GM19023 (cell line): ENCODE measurements at regions not wholly inside any gene's neighbourhood (a gene's known extent, or its start where the extent isn't known, plus 50 kb on each side); places are given as distances from the start of the nearest gene placed in this dataset.

Experiments used
- ATAC-seq: cut with Tn5 transposase; IDR thresholded peaks from one replicate; pipeline ENCODE4 v1.9.1; 2021; ENCODE audit warnings: mild to moderate bottlenecking, moderate library complexity; ENCODE audit not compliant: unreplicated experiment

DNA sequence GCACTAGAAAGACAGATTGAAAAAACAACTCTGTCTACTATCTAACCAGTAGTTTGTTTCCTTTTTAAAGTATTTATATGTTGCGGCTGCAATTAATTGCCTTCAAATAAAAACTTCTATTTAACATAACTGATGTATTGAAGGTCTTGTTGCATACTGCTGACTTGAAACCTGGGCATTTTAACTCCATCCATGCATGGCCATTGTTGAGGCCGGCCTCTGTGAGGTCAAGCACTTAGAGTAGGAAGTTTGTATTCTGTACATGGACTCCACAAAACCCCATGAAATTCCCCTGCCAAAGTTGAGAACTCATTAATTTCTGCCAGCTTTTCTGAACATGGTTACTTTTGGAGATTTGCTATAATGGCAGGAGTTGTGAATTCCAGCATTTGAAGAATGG, 150.6 kb downstream of the GAS1 start:
- no peak for ATAC-seq

DNA sequence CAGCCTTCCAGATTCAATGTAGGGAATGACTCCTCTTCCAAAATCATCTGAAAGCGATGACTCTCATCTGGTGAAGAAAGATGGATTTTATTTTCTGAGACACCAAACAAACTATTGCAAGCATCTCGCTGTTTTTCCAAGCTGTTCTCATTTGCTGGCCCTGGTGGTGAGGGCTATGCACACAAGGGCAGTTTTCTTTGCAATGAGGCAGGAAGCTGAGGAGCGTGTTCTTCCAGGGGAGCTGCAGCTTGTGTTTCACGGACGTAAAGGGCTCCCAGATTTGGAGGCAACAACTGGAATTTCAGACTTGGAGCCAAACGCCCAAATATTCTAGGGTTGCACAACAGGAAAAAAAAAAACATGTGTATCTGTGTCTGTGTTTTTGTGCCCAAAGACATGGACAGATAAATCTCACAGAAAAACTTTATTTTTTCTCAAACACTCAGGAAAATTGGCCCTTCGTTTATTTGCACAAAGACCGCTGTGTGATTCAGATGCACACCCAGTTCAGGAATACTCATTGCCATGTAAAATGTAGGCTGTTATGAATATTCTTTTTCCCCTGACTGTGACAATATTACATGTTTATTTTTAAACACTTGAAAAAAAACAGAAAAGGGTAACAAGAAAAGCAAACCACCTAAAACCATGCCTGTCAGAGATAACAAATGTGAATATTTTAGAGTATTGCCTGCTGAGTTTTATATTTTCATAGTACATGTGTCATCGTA, 151.3 kb downstream of the GAS1 start:
- no peak for ATAC-seq

DNA sequence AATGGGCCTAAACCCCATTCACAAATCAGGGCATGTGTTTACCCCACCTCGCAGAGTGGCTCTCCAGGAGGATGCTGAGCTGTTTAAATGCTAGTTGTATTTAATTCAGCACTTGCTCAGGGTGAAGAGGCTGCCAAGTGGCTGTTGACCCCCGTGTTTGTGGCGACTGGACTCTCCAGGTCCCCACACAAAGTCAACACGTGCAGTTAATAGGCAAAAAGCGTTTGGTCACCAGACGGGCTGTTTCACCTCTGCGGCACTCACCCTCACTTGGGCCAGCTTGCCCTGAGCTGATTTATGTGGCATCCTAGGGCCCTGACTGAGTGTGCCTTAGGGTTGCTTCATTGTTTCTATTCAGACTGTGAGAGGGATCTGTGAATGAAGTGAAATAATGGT, 152.3 kb downstream of the GAS1 start:
- no peak for ATAC-seq

DNA sequence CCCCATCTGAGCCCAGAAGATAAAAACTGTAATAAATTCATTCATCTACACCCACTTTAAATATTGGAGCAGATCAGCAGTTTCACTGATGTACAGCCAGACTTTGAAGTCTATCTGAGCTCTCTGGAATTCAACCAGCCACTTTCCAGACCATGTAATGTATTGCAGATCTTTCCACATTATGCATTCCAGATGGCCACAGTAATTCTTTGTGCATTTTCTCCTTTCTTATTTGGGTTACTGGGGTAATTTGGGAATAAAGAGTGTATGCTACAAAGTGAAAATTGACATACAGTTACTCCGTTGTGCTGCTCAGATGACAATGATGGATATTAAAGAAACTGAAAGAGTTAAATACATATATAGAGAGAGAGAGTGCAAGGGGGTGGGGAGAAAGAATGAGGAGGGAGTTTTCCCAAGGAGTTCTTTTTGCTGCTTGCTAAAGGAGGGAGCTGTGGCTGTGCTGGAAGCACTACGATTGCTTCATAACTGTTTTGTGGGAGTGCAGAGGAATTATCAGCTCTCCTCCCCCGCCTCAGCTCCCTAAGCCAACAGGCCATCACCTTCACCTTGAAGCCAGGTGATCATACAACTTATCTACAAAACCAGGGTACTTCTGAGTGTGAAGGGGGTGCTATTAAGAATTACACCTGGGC, 152.8 kb downstream of the GAS1 start:
- ATAC-seq, result no peak

DNA sequence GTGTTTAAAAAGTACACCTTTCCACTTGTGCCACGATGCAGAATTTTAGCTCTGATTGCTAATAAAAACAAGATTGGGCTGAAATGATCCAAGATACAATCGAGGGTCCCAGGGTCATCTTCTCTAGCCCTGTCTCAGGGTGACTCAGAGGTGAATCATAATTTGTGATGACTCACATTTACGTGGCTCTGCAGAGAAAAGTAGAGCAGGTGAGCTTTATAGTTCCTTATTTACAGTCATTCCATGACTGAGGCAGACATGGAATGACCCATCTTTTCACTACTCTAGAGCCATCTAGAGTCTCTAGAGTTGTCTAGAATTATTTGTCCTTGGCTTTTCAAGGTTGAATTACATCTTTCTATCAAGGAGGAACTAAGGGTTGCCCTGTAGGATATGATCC, 155.2 kb downstream of the GAS1 start:
- ATAC-seq, result no peak

DNA sequence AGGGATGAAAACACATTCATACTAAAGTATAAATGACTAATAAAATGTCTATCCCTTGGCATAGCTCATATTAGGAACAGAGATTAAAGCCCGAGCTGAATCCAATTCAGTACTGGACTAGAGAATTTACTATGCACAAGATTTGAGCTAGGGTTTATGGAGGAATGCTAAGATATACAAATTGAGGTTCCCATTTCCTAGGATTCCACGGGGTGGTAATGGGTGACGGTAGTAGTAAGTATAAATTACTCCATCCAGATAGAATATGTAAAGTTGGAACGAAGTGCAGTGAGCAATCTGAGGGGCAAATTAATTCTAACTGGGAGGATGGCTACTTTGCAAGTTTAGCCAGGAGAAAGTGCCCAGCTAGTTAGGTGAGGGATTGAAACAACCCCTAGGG, 156.5 kb downstream of the GAS1 start:
- no peak for ATAC-seq

DNA sequence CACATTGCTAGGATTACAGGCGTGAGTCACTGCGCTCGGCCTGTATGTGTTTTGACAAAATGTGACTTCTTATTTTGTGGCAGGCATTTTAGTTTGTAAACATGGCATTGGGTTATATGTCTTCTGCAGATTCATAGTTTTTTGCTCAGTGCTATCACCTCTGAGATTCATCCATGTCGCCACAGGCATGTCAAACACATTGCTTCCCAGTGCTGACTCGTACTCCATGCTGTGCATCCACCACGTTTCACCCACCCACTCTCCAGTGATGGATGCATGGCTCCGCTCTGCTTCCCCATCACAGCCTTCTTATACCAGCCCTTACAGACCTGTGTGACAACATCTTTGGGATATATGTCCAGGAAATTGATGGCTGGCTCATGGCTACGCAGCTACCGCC, 158.8 kb downstream of the GAS1 start:
- no peak for ATAC-seq

DNA sequence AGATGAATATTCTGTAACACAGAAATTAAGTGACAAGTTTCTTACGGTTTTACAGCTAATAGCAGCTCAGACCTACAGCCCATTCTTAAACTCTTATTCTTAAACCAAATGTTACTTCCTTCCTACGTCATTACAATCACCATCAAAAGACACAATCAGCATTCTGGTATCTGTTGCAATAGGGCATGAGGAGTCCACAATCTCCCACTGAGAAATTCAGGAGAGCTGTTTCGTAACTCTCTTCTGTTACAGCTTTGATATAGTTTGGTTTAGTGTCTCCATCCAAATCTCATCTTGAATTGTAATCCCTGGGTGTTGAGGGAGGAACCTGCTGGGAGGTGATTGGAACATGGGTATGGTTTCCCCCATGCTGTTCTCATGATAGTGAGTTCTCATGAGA, 163.4 kb downstream of the GAS1 start:
- no peak for ATAC-seq

DNA sequence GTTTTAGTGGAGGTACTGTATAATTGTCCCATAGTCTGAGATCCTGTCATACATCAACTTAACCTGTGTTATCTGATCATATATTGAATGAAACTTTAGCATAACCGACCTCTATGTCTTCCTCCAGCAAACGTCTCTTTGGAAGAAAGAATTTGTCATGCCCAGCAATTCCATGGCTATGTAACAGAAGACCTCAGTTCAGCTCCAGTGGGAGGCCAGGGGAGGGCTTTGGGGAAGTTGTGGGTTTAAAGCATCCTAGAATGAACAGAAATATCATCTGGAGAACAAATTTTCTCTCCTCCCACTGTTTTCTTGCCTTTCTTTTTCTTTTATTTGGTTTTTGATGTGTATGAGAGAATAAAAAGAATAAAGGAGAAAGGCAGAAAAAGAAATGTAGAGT, 164.5 kb downstream of the GAS1 start:
- ATAC-seq, result no peak

DNA sequence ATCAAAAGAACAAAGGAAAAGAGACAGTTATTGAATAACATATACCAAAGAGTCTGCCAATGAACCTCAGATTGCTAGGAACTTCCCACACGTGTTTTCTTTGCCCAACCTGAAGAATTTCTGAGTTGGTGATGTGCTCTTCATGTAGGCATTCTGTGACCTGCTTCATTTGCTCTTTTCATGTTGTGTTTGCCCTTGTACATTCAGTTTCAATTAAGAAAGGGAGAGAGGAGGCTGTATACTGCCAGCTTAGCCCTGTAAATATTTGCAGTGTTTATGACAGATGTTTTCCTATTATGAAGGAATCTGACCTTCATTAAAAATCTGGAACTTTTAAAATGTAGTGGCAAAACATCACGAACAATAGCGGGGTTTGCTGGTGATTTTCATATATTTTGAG, 168.5 kb downstream of the GAS1 start:
- no peak for ATAC-seq

DNA sequence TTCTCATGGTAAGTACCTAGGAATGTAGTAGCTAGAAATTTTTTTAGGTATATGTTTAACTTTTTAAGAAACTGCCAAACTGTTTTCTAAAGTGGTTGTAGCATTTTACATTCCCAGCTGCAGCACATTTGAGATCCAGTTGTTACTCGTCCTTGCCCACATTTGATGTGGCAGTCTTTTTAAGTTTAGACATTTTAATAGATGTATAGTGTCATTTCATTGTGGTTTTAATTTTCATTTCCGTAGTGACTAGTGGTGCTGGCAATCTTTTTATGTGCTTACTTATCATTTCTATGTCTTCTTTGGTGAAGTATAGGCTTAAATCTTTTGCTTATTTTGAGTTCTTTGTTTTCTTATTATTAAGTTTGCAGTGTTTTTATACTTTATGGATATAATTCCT, 171.6 kb downstream of the GAS1 start:
- ATAC-seq, result no peak

DNA sequence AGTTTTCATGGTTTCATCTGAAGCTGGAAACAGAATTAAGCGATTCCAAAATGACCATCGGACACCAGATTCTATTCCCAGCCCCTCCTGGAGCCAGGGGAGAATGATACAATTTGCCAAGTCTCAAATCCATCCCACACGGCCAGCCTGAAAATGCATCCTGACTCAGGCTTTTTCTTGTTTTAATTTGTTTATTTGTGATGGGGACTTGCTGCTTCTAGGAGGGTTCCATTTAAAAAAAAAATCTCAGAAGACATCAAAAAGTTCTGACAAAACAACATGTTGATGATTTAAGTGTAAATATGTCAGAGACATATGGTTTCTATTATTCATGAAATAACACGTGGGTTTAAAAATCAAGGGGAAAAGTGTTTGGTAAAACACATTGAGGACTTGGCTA, 173.2 kb downstream of the GAS1 start:
- no peak for ATAC-seq

DNA sequence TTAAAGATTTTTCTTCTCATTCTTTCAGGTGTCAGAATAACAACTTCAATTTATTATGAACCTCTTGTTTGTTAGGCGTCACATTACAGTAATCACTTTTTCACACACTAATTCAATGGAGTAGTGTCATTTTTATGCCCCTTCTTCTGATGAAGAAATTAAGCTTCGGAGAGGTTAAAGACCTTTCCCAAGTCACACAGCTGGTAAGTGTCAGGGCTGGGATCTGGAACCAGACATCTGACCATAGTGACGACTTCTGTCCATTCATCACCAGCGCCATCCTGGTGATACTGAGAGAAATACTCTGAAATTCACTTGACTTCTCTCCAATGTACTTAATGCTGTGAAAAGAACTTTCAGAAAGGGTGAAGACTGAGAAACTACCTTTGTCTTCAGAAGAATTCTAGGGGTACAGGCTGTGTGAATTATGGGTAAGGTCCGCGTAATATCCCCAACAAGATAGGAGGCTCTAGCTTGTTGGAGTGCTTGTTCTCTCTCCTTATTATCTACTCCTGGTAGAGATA, 173.8 kb downstream of the GAS1 start:
- no peak for ATAC-seq

DNA sequence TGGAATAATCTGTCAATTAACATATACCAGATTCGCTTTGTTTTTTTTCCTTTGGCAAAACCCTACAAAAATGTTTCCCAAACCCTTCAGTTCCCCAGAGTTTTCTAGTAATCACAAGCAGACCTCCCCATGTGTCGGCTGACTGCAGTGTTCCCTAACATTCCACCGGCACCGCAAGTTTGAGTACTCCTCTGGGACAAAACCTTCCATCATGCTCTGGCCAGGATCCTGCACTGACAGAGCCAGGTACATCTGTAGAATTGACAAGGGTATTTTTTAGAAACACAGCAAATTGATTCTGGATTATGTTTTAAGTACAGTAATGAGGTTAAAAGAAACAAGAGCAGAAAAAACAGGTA, 174.7 kb downstream of the GAS1 start:
- ATAC-seq, result no peak

DNA sequence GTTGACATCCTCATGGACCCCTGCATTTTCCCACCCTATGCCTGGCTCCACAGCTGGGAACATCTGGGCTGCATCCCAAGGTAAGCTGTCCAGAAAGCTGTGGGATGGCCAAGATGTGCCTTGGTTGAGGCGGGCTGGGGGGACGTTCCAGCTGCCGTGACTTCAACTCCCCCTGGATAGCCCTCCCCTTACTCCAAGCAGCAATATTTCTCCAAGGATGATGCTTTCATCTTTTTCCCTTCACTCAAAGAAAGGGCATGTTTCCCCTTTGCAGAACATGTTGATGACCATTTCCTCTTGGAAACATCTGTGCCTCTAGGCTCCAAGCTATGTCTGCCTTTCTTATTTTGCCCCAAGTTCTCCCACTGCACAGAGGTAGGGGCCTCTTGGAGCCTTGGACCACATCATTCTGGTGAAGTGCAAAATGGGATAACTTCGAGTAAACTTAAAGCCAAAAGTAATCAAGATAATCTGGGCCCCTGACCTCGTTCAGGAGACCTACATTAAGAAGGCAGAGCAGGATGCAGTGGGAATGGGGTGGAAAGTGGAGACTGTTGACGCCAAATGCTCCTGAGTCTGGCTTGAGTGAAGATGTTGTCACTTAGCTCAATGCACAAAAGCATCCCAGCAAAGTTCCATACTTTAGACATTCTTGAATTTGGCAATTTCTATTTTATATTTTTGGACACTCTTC, 175.2 kb downstream of the GAS1 start:
- no peak for ATAC-seq

DNA sequence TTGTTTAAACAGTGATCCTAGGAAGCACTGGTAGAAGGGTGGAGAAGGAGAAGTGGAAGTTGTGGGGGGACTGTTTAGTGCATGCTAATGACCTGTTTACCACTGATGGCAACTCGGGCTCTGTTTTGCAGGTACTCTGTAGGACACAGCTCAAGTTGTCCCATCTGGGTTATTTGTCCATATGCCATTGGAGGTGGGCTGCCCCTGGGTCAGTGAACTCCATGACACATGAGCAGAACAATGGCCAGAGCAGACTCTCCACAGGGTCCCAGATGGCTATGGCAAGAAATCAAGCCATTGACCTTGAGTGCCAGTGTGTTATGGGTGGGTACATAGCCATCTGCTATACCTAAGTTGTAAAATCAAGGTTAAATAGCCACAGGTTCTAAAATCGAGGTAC, 175.9 kb downstream of the GAS1 start:
- no peak for ATAC-seq

DNA sequence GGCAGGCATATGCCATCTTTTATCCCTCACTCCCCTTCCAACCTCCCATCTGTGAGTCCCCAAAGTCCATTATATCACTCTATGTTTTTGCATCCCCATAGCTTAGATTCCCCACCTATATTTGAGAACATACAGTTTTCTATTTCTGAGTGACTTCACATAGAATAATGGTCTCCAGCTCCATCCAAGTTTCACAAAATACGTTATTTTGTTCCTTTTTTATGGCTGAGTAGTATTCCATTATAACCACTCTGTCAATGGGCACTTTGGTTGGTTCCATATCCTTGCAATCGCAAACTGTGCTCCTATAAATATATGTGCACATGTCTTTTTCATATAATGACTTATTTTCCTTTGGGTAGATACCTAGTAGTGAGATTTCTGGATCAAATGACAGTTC, 178.6 kb downstream of the GAS1 start:
- no peak for ATAC-seq

DNA sequence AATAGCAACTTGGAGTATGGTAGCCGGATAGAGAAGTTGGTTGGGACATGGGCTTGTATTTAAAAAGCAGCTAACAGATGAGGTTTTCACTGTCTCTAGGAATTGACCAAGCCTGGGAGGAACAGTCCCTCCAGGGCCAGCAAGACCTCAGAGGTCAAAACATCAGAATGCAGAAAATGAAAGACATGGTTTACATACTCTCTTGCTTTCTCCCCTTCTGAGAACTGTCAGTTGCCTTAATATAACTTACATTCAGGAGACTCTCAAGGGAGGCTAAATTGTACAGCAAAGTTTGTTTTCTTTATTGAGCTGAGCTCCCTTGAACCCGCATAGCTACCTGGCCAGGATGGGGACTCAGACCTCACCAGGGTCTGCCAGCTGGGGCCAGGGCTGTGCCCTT, 179.3 kb downstream of the GAS1 start:
- no peak for ATAC-seq

DNA sequence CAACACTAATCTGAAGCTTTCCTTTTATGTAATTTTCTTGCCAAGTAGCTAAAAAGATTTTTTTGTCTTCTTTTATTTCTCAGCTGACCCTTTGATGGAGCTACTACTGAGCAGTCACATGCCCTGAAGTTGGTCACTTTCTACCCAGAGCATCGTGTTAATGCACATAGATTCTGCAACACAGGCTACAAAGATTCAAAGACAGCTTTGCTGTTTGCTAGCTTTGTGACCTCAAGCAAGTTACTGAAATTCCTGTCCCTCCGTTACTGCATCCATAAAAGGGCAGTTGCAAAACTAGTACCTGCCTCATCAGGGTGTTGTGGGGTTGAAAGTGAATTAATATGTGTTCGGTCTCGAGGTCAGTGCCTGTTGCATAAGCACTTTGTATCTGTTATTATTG, 179.9 kb downstream of the GAS1 start:
- ATAC-seq, result no peak

DNA sequence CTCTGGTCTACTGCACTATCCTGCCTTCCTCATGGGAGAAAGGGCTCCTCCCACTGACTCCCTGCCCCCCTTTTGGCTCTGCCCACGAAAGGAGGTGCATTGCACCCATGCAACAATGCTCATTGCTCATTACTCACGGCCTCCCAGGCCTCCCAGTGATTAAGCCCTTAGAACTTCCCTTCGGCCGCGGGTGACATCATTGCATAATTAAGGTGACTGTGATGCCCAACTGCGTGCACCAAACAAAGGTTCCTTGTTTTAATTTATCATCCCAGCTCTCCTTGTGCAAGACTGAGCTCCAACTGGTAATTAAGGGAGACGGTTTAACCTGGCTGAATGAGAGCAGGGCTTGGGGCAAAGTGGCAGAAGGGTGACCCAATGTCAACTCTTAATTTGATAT, 180.4 kb downstream of the GAS1 start:
- ATAC-seq, result no peak

DNA sequence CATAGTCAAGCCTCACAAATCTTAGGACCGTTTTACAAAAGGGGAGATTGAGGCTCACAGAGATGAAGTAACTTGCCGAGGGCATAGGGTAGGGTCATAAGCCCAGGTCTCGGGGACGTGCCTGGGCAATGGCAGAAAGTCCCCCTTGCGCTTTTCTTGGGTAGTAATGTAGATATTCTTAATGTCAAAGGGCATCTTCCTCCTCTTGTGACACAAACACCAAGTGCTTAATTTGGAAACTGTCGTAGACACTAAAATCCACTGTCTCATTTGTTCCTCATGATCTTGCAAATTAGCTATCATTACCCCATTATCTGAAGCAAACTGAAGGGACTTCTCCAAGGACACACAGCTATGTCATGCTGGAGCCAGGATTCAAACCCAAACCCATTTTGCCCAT, 180.8 kb downstream of the GAS1 start:
- no peak for ATAC-seq

DNA sequence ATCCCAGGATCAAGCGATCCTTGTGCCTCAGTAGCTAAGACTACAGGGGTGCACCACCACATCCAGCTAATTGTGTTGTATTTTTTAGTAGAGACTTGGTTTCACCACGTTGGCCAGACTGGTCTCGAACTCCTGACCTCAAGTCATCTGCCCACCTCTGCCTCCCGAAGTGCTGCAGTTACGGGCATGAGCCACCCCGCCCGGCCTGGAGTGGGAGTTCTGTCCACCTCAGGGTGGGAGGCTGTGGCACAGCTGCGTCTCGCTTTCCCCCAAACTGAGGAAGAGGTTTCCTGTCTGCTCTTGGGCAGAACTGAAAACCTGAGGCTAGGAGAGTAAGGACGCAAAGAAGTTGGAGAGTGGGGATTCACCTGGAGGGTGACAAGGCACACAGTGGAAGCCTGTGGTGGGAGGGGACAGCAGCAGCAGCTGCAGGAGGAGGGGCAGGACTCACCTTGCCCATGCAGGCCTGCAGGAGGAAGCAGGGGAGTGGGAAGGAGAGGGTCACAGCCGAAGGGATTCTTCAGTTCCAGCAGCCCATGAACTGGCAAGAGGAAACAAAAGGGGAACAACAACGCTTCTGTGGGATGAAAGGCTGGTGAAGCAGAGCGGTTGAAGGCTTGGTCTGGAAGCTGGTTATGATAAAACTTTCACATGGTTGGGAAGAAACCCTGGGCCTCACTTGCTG, 181.4 kb downstream of the GAS1 start:
- no peak for ATAC-seq
